Stromal cell of bone marrow (primary cell): ENCODE measurements at regions not wholly inside any gene's neighbourhood (a gene's known extent, or its start where the extent isn't known, plus 50 kb on each side); places are given as distances from the start of the nearest gene placed in this dataset.

Experiments
- DNase-seq: peaks from one replicate; pipeline ENCODE4 v3.0.0-alpha.2; 2012; ENCODE audit warnings: low read depth

- DNase-seq: no peak
Observed at GRCh38 chr2:239495175-239495574, 94.4 kb upstream of the HDAC4 start.

- DNase-seq: no peak
Observed at GRCh38 chr2:239494578-239494977, 93.8 kb upstream of the HDAC4 start.

DNA sequence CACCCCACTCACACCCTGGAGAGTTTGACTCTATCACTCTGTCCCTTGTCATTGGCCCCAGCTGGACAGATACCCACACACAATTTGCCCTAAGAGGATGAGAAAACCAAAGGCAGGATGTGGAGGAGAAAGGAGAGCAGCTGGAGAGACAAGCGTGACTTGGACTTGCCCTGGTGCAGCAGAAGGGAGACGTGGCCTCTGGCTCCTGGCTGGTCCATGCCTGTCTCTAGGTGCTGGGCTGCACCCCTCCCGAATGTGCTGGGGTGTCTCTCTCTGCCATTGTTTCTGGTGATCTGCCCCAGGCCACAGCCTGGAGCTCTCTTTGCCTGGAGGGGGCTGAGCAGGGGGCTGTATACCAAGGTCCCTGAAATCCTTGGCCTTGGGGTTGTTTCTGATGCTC is 88.7 kb upstream of the HDAC4 start:
- DNase-seq: no peak

GRCh38 chr2:239488125-239488524 is 87.3 kb upstream of the HDAC4 start:
- DNase-seq: no peak

- DNase-seq: no peak
Observed at GRCh38 chr2:239487272-239487671, 86.5 kb upstream of the HDAC4 start.

DNA sequence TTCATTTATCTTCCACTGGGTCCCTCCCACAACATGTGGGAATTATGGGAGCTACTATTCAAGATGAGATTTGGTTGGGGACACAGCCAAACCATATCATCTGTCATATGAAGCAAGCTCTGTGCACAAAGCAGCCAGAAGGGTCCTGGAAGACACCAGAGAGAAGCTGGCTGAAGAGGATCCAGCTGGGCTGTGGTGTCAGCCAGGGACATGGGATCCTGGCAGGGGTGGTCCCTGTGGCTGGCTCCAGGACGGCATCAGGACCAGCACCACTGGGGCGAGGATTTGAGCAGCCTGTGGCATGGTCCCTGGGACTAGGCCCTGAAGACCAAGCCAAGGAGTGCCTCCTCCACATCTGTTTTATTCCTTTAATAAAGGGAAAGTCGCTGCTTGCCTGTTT is 84.8 kb upstream of the HDAC4 start:
- no peak for DNase-seq

DNA sequence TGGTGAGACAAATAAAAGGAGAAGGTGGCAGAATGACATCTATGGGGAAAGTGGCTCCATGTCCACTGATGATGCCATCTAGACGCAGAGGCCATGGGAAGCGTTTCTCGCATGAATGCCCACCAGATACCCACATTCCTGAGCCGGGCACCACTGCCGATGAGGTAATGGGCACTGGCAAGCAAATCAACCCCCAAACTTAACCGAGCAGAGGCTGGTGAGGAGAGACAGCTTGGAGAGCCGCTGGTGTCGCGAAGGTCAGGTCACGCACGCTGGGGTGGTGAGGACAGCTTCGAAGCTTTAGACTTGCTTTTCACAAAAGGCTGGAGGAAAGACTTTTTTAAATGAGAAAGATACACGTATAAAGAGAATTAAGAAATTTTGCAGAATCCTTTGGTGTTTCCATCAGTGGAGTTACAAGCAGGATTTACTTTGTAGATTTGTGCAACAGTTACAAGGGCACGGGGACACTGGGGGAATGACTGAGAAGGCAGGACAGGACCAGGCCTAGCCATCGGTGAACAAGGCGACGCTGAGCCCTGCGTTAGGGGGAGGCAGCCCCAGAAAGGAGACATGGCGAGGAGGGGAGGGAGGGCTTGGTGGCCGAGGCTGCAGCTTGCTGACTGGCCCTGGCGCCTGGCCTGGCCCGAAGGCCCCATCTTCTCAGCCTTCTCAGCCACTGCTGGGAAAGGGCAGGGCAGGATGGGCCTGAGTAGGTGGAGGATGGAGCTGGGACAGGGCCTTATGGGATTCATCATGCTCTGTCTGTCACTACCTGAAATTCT is 83.9 kb upstream of the HDAC4 start:
- DNase-seq: no peak

DNA sequence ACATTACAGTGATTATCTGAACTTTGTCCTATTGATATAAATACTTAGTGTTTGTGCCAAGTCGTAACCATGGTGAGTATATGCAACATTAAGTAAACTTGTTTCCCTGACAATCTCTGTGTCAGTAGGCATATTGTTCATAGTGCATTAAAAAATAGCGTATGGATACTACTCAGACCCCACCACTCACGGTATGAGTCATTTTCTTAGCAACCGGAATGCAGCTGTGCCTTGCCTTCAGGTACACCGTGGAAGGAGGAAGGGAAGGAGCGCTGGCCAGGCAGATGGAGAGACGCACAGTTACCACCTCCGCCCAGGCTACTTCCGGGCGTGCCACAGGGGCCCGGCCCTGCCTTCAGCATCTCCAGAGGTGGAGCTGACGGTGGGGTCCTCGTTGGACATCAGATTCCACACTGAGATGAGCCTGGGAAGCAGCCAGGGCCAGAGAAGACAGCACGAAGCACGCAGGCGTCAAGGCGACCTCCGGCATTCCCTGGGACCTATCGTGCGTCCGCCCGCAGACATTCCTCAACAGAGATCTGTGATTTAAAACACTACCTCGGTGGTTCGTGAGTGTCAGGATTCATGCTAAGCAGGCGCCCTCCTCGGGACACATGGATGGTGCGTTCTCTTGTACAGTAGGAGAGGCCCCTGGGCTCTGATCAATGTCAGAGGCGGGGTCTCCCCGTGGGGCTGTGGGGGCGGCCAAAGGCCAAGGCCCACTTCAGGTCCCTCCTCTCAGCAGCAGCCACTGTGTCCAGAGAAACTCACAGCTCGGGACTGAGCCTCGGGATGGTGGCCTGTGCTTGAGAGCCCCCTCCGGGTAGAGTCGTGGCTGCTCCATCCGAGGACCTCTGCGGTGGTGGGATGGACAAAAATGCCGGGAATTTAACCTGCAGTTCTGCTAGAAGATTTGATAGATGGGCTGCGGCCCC is 82.2 kb upstream of the HDAC4 start:
- no peak for DNase-seq

DNA sequence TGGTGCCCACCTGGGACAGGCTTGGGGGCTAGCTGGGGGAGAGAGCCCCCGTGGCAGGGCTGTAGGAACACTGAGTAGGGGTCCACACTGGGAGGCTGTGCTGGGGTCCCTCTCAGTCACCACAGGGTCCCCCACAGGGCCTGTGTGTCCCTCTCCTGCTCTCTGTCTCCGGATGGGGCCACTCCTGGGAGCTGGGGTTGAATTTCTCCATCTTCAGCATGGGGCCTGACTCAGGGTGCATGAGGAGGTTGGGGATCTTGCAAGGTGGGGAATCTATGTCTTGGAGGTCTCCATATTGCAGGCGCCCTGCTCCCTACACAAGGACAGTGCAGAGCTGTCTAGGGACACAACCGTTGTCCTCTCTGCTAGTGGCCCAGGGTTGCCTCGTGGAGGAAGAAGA is 78.7 kb upstream of the HDAC4 start:
- DNase-seq: no peak

GRCh38 chr2:239477591-239477990 is 76.8 kb upstream of the HDAC4 start:
- no peak for DNase-seq

DNA sequence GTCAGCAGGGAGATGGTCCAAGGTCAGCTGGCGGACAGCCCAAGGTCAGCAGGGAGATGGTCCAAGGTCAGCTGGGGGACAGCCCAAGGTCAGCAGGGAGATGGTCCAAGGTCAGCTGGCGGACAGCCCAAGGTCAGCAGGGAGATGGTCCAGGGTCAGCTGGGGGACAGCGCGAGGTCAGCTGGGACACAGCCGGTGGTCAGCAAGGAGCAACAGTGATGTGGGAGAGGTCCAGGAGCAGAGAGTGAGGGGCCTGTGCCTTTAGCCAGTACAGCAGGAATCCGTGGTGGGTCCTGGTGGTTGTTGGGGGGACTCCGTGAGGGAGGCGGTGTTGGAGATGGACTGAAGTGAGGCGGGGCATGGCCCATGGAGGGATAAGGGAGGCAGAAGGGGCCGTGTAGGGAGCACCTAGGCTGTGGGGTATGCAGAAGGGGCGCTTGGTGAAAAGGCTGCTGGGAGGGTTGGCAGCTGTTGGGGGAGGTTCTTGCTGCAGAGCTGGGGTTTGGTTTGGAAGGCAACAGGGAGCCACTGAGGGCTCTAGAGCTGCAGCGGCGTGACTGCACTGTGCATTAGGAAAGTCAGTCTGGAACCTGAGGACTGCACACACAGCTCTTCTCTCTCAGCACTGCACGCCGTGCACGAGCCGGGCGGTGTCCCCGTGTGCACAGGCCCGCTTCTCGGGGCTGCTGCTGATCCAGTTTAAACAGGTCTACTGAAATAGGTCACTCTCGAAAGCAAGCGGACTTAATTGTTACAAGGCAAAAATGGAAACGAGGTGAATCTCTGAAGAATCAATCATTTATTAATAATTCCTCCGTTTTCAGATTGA is 76.2 kb upstream of the HDAC4 start:
- DNase-seq: no peak

DNA sequence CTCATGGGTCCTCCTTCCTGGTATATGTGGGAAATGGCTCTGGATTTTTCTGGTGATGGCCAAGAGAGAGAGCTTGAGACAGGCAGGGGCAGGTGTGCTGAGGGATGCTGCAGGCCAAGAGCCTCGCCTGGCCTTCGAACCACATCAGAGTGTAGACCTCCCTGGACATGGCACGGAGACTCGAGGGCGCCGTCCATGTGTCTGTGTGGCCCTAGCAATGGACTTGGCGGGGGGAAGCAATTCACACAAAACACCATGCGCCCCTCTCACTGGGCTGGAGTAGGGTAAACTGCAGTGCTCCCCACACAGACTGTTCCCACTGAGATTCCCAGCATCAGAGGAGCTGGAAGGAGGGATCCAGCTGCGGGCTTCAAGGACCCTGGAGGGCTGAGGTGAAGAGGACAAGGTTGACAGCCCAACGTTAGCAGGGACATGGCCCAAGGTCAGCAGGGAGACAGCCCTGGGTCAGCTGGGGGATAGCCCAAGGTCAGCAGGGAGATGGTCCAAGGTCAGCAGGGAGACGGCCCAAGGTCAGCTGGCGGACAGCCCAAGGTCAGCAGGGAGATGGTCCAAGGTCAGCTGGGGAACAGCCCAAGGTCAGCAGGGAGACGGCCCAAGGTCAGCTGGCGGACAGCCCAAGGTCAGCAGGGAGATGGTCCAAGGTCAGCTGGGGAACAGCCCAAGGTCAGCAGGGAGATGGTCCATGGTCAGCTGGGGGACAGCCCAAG is 75.4 kb upstream of the HDAC4 start:
- DNase-seq: no peak

- DNase-seq: no peak
Observed at GRCh38 chr2:239475161-239476028, 74.6 kb upstream of the HDAC4 start.

DNA sequence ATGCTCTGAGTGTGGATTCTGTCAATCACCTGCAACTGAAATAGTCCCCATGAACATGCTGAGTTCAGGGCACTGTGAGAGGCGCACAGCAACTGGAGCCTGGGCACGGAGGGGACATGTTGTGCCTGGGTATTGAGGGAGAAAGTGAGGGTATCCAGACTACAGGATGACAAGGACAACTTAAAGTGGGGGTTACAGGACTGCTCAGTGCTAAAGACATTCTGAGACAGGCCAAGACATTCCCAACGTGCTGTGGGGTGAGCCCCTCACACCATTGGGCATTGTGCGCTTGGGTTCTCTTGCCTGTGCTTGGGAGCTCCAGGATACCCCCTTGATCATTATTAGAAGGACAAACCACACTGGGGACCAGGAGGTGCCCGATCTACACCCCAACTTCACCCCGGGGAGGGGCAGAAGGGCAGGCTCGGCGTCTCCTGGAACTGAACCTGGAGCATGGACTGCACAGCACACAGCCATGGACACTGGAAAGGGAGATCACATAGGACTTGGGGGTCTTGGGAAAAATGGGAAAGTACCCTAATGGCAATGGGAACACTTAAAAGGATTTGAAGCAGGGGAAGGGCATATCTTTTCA is 72.5 kb upstream of the HDAC4 start:
- no peak for DNase-seq

- DNase-seq: no peak
Observed at GRCh38 chr2:239472235-239472775, 71.5 kb upstream of the HDAC4 start.

GRCh38 chr2:239471011-239471792 is 70.4 kb upstream of the HDAC4 start:
- DNase-seq: no peak

- DNase-seq: no peak
Observed at GRCh38 chr2:239470151-239470900, 69.5 kb upstream of the HDAC4 start.
